Activated CD8-positive, alpha-beta memory T cell treated with anti-CD3 and anti-CD28 coated beads for 36 hours (primary cell): ENCODE measurements at regions not wholly inside any gene's neighbourhood (a gene's known extent, or its start where the extent isn't known, plus 50 kb on each side); places are given as distances from the start of the nearest gene placed in this dataset.
"Not testable (repeated sequence)": the region's sequence is repeated elsewhere in the genome, so short reads cannot be mapped to it uniquely, and the experiment has no call there.

Experiments used
- CTCF ChIA-PET: fragments of 350-600 bp; sonication (Branson Sonifier 250); formaldehyde crosslinking; loops from one replicate; lab custom pipeline; 2021; ENCODE audit warnings: antibody characterized with exemption; lab: Charles Lee
- POLR2A ChIA-PET: fragments of 350-600 bp; sonication (Branson Sonifier 250); formaldehyde crosslinking; loops from one replicate; lab custom pipeline; 2021; ENCODE audit warnings: antibody characterized with exemption; lab: Charles Lee

- ChIA-PET CTCF (no interaction called here), POLR2A (no interaction called here)
These were observed 408.9 kb upstream of the AUTS2 start for GRCh38 chr7:69189406-69189805.

GRCh38 chr7:69190025-69190424, 408.2 kb upstream of the AUTS2 start:
- CTCF ChIA-PET = no interaction called here
- POLR2A ChIA-PET = no interaction called here

GRCh38 chr7:69190763-69191162, 407.5 kb upstream of the AUTS2 start:
- ChIA-PET POLR2A (no interaction called here), CTCF (no interaction called here)

DNA sequence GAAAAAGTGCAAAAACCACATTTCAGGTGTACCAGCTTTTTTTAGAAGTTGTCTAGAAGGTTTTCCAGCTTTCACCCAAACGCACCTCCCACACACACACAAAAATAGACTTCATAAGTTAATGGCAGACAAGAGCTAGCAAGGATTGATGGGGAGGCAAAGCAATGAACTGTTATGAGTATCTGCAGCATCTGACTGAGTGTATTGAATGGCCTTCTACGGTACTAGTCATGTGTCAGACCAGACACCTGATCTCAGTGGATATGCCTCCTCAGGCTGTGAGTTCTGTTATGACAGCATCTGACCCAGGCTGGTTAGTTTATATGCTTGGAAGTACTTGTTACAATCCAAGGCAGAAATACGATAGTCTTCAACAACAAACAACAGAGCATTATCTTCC, 406.1 kb upstream of the AUTS2 start:
- ChIA-PET POLR2A (no interaction called here), CTCF (no interaction called here)

- ChIA-PET CTCF (no interaction called here), POLR2A (no interaction called here)
These were observed 405.2 kb upstream of the AUTS2 start for GRCh38 chr7:69193061-69193460.

DNA sequence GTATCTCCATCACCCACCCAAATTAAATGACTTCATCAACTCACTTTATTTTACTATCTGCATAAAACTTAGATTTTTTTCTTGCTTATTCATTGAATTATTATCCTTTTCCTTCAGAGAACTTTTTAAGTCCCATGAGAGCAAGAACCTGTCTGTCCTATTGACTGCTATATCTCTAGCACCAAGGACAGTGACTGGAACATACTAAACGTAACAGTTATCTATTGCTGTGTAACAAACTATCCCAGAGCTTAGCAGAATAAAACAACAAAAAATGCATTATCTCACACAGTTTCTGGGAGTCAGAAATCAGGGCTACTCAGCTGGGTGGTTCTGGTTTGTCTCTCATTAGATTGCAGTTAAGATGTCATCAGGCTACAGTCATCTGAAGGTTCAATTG, 401.7 kb upstream of the AUTS2 start:
- ChIA-PET POLR2A (no interaction called here), CTCF (no interaction called here)

- ChIA-PET CTCF (no interaction called here), POLR2A (no interaction called here)
These were observed 400.0 kb upstream of the AUTS2 start for GRCh38 chr7:69198250-69198649.

- POLR2A ChIA-PET = no interaction called here
These were observed 399.2 kb upstream of the AUTS2 start for GRCh38 chr7:69199041-69199440.

GRCh38 chr7:69199661-69200060, 398.6 kb upstream of the AUTS2 start:
- POLR2A ChIA-PET = no interaction called here

More at GRCh38 chr7:69199041-69199440, 399.2 kb upstream of the AUTS2 start:
- CTCF ChIA-PET = no interaction called here

GRCh38 chr7:69203871-69204270, 394.4 kb upstream of the AUTS2 start:
- ChIA-PET CTCF (no interaction called here), POLR2A (no interaction called here)

More at GRCh38 chr7:69199661-69200060, 398.6 kb upstream of the AUTS2 start:
- CTCF ChIA-PET = no interaction called here

- POLR2A ChIA-PET = no interaction called here
- CTCF ChIA-PET = no interaction called here
These were observed 393.3 kb upstream of the AUTS2 start for GRCh38 chr7:69204943-69205342.

DNA sequence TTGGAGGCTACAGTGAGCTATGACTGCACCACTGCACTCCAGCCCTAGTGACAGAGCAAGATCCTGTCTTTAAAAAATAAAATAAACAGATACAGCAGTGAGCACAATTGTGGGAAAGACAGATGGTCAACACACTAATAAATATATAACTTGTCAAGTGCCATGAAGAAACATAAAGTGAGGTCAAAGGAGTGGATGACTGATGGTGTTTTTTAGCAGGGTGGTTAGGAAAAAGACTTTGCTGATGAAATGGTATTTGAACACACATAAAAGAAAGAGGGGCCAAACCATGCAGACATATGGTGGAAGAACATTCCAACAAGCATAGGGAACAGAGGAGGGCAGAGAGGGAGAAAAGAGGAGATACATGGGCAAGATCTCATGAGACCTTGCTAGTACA, 392.7 kb upstream of the AUTS2 start:
- CTCF ChIA-PET = no interaction called here
- POLR2A ChIA-PET = no interaction called here

- ChIA-PET CTCF (no interaction called here), POLR2A (no interaction called here)
These were observed 390.0 kb upstream of the AUTS2 start for GRCh38 chr7:69208276-69208675.

GRCh38 chr7:69208848-69209247, 389.4 kb upstream of the AUTS2 start:
- POLR2A ChIA-PET = no interaction called here
- CTCF ChIA-PET = no interaction called here

- POLR2A ChIA-PET = no interaction called here
- CTCF ChIA-PET = no interaction called here
These were observed 386.9 kb upstream of the AUTS2 start for GRCh38 chr7:69211336-69211735.

DNA sequence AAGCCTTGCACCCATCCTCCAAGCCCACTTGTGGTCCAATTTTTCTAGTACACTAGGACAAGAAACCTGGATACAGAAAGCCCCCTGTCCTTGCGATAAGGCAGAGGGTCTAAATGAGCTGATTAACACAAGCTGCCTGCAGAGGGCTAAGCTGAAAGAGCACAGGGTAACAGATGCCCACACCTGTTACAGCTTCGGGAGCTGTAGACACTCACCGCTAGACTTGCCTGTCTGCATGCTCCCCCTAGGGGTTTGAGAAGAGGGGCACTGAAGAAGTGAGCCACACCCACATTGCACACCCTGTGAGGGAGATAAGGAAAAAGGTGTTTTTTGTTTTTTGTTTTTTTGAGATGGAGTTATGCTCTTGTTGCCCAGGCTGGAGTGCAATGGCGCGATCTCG, 386.5 kb upstream of the AUTS2 start:
- ChIA-PET POLR2A (no interaction called here), CTCF (no interaction called here)

- POLR2A ChIA-PET = no interaction called here
- CTCF ChIA-PET = no interaction called here
These were observed 384.4 kb upstream of the AUTS2 start for GRCh38 chr7:69213878-69214277.

DNA sequence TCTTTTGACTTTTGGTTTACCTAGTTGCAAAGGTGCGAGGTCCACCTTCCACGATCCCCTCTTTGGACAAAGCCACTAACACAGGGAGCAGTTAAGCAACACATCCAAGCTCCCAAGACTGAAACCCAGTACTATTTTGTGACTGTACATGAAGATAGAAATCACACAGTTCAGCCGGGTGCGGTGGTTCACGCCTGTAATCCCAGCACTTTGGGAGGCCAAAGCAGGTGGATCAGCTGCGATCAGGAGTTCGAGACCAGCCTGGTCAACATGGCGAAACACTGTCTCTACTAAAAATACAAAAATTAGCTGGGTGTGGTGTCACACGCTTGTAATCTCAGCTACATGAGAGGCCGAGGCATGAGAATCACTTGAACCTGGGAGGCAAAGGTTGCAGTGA, 382.8 kb upstream of the AUTS2 start:
- CTCF ChIA-PET, POLR2A ChIA-PET: not testable (repeated sequence)

DNA sequence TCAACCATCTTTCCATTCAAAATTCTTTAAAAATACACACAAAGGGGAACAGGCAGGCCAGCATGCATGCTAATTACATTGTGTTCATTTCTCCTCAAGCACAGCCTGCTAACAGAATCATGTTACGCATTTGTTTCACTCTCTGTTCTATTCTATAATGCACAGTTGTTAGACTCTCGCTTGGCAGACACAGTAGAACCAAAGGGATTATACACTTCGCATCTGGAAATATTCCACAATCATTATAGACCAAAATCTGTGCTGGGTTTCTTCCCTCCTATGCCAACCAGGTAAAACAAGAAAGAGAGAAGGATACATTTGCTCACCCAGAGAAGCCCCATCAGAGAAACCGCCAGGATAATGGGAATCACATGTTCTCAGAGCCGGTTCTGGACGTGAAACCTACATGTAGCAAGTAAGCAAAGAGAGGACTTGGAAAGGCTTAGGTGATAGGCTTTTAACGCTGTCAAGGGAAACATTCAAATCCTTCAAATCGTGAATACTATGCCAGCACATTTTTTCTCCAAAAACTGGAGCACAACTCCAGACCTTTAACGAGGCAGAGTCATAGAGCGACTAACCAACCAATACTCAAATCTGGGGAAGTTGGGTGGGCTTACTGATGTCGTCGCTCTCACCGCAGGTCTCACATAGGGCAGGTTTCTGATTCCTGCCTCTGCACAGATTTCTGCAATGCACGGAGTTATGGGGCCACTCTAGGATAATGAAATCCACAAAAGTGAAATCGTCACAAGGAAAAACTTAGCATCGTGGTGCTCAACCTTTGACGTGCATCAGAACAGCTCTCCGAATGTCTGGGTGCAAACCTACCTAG, 380.5 kb upstream of the AUTS2 start:
- ChIA-PET CTCF (no interaction called here), POLR2A (no interaction called here)

GRCh38 chr7:69218576-69218975, 379.7 kb upstream of the AUTS2 start:
- CTCF ChIA-PET = no interaction called here

DNA sequence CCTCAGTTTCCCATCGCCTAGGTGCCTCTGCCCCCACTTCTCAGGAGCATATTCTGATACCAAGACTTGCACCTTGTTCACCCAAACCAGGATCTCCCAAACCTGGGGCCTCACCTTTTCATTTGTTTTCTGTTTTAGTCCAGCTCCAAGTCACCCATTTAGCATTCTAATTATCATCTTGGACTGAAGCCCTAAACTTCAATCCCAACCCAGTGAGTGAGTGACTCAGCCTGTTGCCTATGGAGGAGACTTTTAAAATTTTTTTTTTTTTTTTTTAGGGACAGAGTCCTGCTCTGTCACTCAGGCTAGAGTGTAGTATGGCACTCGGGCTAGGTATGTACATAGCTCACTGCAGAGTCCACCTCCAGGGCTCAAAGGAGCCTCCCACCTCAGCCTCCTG, 378.9 kb upstream of the AUTS2 start:
- ChIA-PET CTCF (no interaction called here), POLR2A (no interaction called here)

More at GRCh38 chr7:69218576-69218975, 379.7 kb upstream of the AUTS2 start:
- POLR2A ChIA-PET = no interaction called here
